OCI-LY7 (cell line): ENCODE measurements at regions not wholly inside any gene's neighbourhood (a gene's known extent, or its start where the extent isn't known, plus 50 kb on each side); places are given as distances from the start of the nearest gene placed in this dataset.

Source experiments
- BruUV-seq: library from RNA; stranded (reverse); fragments of 400-500 nt; replicated peaks from 2 replicates; lab custom pipeline; 2021; lab: Mats Ljungman, UMichigan
- CTCF ChIA-PET: fragments of 300-600 bp; sonication (Branson Sonifier 250); formaldehyde crosslinking; loops from one replicate; lab custom pipeline; 2022; ENCODE audit warnings: antibody characterized with exemption; ENCODE audit not compliant: unreplicated experiment; lab: Charles Lee
- POLR2A ChIA-PET: fragments of 300-600 bp; sonication (Branson Sonifier 250); formaldehyde crosslinking; loops from one replicate; lab custom pipeline; 2022; ENCODE audit warnings: antibody characterized with exemption; lab: Charles Lee
- DNase-seq: peaks from one replicate; pipeline ENCODE4 v3.0.0-alpha.2; 2015; ENCODE audit warnings: low spot score
- H2AFZ ChIP-seq: fragments of 200-600 bp; sonication (generic), shearing (Covaris generic); 2 replicates; pipeline ENCODE4 v1.6.1; 2014; ENCODE audit warnings: mild to moderate bottlenecking, antibody characterized with exemption, low read length, moderate library complexity
- H3K27ac ChIP-seq: fragments of 200-600 bp; sonication (generic); 2 replicates; pipeline ENCODE4 v1.5.1; 2014; ENCODE audit warnings: mixed run types, low read depth, mild to moderate bottlenecking, moderate library complexity, low read length, inconsistent platforms; ENCODE audit not compliant: poor library complexity, severe bottlenecking
- H3K36me3 ChIP-seq: fragments of 200-600 bp; sonication (generic); 2 replicates; pipeline ENCODE4 v1.6.1; 2014; ENCODE audit warnings: mild to moderate bottlenecking, antibody characterized with exemption, low read length, moderate library complexity, mixed read lengths; ENCODE audit not compliant: insufficient read depth
- H3K4me1 ChIP-seq: fragments of 200-600 bp; sonication (generic); 2 replicates; pipeline ENCODE4 v1.5.1; 2014; ENCODE audit warnings: mild to moderate bottlenecking, low read length; ENCODE audit not compliant: insufficient read depth, poor library complexity, severe bottlenecking
- H3K4me2 ChIP-seq: fragments of 200-600 bp; sonication (generic); 2 replicates; pipeline ENCODE4 v1.6.1; 2014; ENCODE audit warnings: mild to moderate bottlenecking, low read length
- H3K4me3 ChIP-seq: fragments of 200-600 bp; sonication (generic); 2 replicates; pipeline ENCODE4 v1.5.1; 2014; ENCODE audit warnings: mild to moderate bottlenecking, low read depth, low read length; ENCODE audit not compliant: poor library complexity, severe bottlenecking
- H3K79me2 ChIP-seq: fragments of 200-600 bp; sonication (generic); 2 replicates; pipeline ENCODE4 v1.6.1; 2016; ENCODE audit warnings: low read depth, mild to moderate bottlenecking, low read length, moderate library complexity, mixed read lengths; ENCODE audit not compliant: insufficient read depth
- H3K9me2 ChIP-seq: fragments of 200-600 bp; sonication (generic); 2 replicates; pipeline ENCODE4 v1.6.1; 2016; ENCODE audit warnings: mild to moderate bottlenecking, low read length, mixed read lengths; ENCODE audit not compliant: insufficient read depth
- H3K9me3 ChIP-seq: fragments of 200-600 bp; sonication (generic); 2 replicates; pipeline ENCODE4 v1.6.1; 2014; ENCODE audit warnings: mild to moderate bottlenecking, mixed run types, low read length, mixed read lengths
- H4K20me1 ChIP-seq: fragments of 200-600 bp; sonication (generic); 2 replicates; pipeline ENCODE4 v1.6.1; 2014; ENCODE audit warnings: mild to moderate bottlenecking, antibody characterized with exemption, low read length, moderate library complexity, mixed read lengths; ENCODE audit not compliant: insufficient read depth
- EZH2phosphoT487 ChIP-seq: fragments of 200-600 bp; sonication (generic); IDR thresholded peaks from 2 replicates; pipeline ENCODE4 v1.6.1; 2018; ENCODE audit warnings: low read depth, borderline replicate concordance, mild to moderate bottlenecking, mixed run types, antibody characterized with exemption, low read length, moderate library complexity, mixed read lengths
- intact Hi-C: fragments of 100-400 bp; cut with micrococcal nuclease; formaldehyde crosslinking; loops from one replicate; pipeline ENCODE4 v1.10.0; 2022; ENCODE audit not compliant: unreplicated experiment
- TF ChIP-seq, protein P1 (sequence below): fragments of 200-600 bp; sonication (generic); conservative IDR thresholded peaks from 2 replicates; pipeline ENCODE4 v1.5.1; 2014; ENCODE audit warnings: mild to moderate bottlenecking, antibody characterized with exemption, low read length, moderate library complexity, mixed read lengths

DNA sequence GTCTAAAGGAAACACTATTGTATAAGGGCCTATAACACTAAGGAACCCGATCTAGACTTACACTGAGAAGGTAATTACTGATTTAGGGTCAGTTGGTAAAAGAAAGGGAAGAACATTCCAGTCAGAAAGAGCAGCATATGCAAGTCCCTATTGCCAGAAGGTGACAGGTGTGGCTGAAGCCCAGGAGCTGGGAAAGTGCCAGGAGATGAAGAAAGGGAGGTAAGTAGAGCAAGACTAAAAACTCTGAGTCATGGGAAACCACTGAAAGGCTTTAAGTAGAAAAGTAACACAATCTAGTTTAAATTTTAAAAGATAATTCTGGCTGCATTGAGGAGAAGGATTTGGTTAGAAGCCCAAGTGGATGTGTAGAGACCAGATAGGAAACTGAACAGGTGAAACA lies 77.7 kb upstream of the INTU start:
- TF ChIP-seq EZH2phosphoT487 = no peak
- TF ChIP-seq, protein P1, sequence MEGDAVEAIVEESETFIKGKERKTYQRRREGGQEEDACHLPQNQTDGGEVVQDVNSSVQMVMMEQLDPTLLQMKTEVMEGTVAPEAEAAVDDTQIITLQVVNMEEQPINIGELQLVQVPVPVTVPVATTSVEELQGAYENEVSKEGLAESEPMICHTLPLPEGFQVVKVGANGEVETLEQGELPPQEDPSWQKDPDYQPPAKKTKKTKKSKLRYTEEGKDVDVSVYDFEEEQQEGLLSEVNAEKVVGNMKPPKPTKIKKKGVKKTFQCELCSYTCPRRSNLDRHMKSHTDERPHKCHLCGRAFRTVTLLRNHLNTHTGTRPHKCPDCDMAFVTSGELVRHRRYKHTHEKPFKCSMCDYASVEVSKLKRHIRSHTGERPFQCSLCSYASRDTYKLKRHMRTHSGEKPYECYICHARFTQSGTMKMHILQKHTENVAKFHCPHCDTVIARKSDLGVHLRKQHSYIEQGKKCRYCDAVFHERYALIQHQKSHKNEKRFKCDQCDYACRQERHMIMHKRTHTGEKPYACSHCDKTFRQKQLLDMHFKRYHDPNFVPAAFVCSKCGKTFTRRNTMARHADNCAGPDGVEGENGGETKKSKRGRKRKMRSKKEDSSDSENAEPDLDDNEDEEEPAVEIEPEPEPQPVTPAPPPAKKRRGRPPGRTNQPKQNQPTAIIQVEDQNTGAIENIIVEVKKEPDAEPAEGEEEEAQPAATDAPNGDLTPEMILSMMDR = no peak
- H3K4me3 ChIP-seq = no peak overlapping the region
- no peak for DNase-seq
- H3K4me1 ChIP-seq = no peaks in the 10 kb centered on the region
- H3K79me2 ChIP-seq = no peaks in the 10 kb centered on the region
- H3K27ac ChIP-seq = no peak overlapping the region
- ChIA-PET POLR2A (no interaction called here), CTCF (no interaction called here)
- no peak overlapping the region for H3K4me2 ChIP-seq
- no peaks in the 10 kb centered on the region for H3K9me2 ChIP-seq
- no peaks in the 10 kb centered on the region for H3K36me3 ChIP-seq
- no TSS peak for BruUV-seq
- H2AFZ ChIP-seq = no peak overlapping the region
- H4K20me1 ChIP-seq = no peaks in the 10 kb centered on the region
- no peaks in the 10 kb centered on the region for H3K9me3 ChIP-seq
- intact Hi-C loops = no loop called here

DNA sequence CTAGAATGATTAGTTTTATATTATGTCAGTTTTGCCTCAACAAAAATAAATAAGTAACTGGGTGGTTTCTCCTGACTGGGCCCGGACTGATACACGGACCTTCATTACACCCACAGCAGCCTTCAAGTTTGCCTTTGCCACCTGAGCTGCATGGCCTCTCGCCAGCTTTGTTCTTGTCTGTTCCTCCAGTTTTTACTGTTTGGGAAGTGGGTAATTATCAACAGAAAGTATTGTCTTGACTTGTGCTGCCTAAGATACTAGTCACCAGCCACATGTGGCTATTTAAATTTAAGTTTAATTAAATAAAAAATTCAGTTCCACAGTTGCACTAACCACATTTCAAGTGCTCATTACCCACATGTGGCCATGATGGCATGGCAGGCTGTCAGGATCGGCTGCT lies 74.7 kb upstream of the INTU start:
- TF ChIP-seq, protein P1 = no peak
- TF ChIP-seq EZH2phosphoT487 = no peak
- no peaks in the 10 kb centered on the region for H3K4me1 ChIP-seq
- H3K4me2 ChIP-seq = no peak overlapping the region
- POLR2A ChIA-PET = no interaction called here
- CTCF ChIA-PET = no interaction called here
- H2AFZ ChIP-seq = no peak overlapping the region
- no peak for DNase-seq
- no peaks in the 10 kb centered on the region for H3K79me2 ChIP-seq
- no peaks in the 10 kb centered on the region for H3K9me3 ChIP-seq
- H3K9me2 ChIP-seq = no peaks in the 10 kb centered on the region
- H4K20me1 ChIP-seq = no peaks in the 10 kb centered on the region
- H3K27ac ChIP-seq = no peak overlapping the region
- H3K36me3 ChIP-seq = no peaks in the 10 kb centered on the region
- intact Hi-C loops = no loop called here
- BruUV-seq = no TSS peak
- H3K4me3 ChIP-seq = no peak overlapping the region

DNA sequence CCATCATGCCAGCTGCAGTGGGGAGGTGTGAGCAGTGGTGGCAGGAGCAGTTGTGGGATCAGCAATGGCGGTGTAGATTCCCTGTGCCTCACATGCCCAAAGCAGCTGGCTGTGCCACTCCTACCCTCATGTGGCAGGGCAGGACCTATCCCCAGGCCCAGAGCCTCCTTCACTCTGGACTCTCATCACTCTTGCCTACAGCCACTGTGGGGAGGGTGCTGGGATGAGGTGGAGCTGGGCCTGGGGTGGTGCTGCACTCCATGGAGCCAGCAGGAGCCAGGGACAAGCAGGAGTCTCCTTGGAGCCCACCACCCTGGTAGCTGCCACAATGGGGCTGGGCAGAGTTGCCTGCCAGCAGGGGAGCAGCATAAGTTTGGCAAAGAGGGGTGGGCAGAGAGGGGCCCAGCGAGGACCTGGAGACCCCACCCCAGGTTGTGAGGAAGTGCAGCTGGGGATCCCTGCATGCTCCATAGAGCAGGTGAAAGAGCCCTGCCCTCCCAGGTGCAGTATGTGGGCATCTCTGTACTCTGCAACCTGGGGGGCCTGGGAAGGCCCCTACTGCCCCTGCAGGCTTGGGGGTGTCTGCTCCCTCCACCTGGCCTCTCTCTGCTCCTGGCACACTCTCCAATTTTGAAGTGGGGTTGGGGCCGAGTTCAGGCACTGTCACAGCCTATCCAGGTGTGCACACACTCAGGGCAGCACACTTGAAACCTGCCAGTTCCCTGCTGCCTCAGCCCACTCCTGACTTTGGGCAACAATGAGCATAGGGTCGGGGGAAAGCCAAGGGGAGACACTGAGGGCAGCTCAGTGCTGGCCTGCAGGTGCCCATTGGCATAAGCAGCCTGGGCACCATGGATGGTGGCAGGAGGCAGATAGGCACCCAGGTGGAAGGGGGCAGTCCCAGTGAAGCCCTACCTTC lies 74.0 kb upstream of the INTU start:
- no peaks in the 10 kb centered on the region for H3K9me2 ChIP-seq

More for the DNA sequence above, 74.0 kb upstream of the INTU start:
- no peak overlapping the region for H3K27ac ChIP-seq
- intact Hi-C loops = no loop called here
- H2AFZ ChIP-seq = no peak overlapping the region
- TF ChIP-seq EZH2phosphoT487 = no peak
- TF ChIP-seq, protein P1 = no peak
- no peaks in the 10 kb centered on the region for H3K9me3 ChIP-seq
- H3K4me2 ChIP-seq = no peak overlapping the region
- H3K4me1 ChIP-seq = no peaks in the 10 kb centered on the region
- CTCF ChIA-PET = no interaction called here
- no TSS peak for BruUV-seq
- no peak for DNase-seq
- no peaks in the 10 kb centered on the region for H3K36me3 ChIP-seq
- POLR2A ChIA-PET = no interaction called here
- no peak overlapping the region for H3K4me3 ChIP-seq
- no peaks in the 10 kb centered on the region for H3K79me2 ChIP-seq
- no peaks in the 10 kb centered on the region for H4K20me1 ChIP-seq
